H1 (cell line): ENCODE measurements at regions not wholly inside any gene's neighbourhood (a gene's known extent, or its start where the extent isn't known, plus 50 kb on each side); places are given as distances from the start of the nearest gene placed in this dataset.

Experiments
- CTCF ChIA-PET: fragments of 300-600 bp; sonication (Branson Sonifier 250); formaldehyde crosslinking; loops from one replicate; lab custom pipeline; 2021; ENCODE audit not compliant: partially characterized antibody; lab: Charles Lee
- POLR2A ChIA-PET: fragments of 300-600 bp; sonication (Branson Sonifier 250); formaldehyde crosslinking; loops from one replicate; lab custom pipeline; 2021; ENCODE audit warnings: inconsistent platforms; ENCODE audit not compliant: partially characterized antibody; lab: Charles Lee
- DNase-seq, 2 experiments: peaks; one replicate each; pipeline versions ENCODE4 v3.0.0 to v3.0.0-alpha.2; 2010 to 2022; ENCODE audit warnings: low spot score in 2 of 2, low read depth in 1 of 2, mixed read lengths in 1 of 2
- FAIRE-seq: peaks from 2 replicates; lab custom pipeline; 2011; peaks lifted over from hg19 to GRCh38; lab: Jason Lieb, UNC
- H2AFZ ChIP-seq: 2 replicates; pipeline ENCODE4 v1.8.1; 2012; ENCODE audit warnings: low read length, inconsistent platforms
- H2AK5ac ChIP-seq: 2 replicates; pipeline ENCODE4 v1.6.1; 2013; ENCODE audit warnings: low read depth, low read length
- H2BK120ac ChIP-seq: replicated peaks from 2 replicates; pipeline ENCODE3; 2013; ENCODE audit warnings: low read depth, low read length, inconsistent platforms
- H2BK12ac ChIP-seq: 2 replicates; pipeline ENCODE4 v1.6.1; 2013; ENCODE audit warnings: low read depth, low read length
- H2BK15ac ChIP-seq: 2 replicates; pipeline ENCODE4 v1.6.1; 2013; ENCODE audit warnings: low read length
- H2BK20ac ChIP-seq: 2 replicates; pipeline ENCODE4 v1.6.1; 2013; ENCODE audit warnings: low read length
- H2BK5ac ChIP-seq: 2 replicates; pipeline ENCODE4 v1.6.1; 2013; ENCODE audit warnings: low read depth, low read length
- H3K14ac ChIP-seq: 2 replicates; pipeline ENCODE4 v1.6.1; 2013; ENCODE audit warnings: inconsistent platforms; ENCODE audit not compliant: insufficient read length
- H3K18ac ChIP-seq: 2 replicates; pipeline ENCODE4 v1.6.1; 2013; ENCODE audit warnings: low read length; ENCODE audit errors: extremely low read depth
- H3K23ac ChIP-seq: 2 replicates; pipeline ENCODE4 v1.6.1; 2013; ENCODE audit warnings: inconsistent platforms; ENCODE audit not compliant: insufficient read length
- H3K23me2 ChIP-seq: 2 replicates; pipeline ENCODE4 v1.6.1; 2013; ENCODE audit warnings: low read depth, low read length
- H3K27ac ChIP-seq: 2 replicates; pipeline ENCODE4 v1.6.1; 2011; ENCODE audit warnings: low read depth, low read length, inconsistent platforms
- H3K27me3 ChIP-seq, 4 experiments: replicated peaks in 1 of 4; 1 replicate in 1 of 4; 2 replicates in 3 of 4; pipeline versions ENCODE4 v1.6.1 to v1.8.1; 2011 to 2013; ENCODE audit warnings: low read length in 3 of 4, mild to moderate bottlenecking in 3 of 4, inconsistent platforms in 2 of 4, mixed read lengths in 2 of 4, moderate library complexity in 1 of 4; ENCODE audit not compliant: control insufficient read depth in 3 of 4, insufficient read depth in 3 of 4; ENCODE audit errors: extremely low read depth in 1 of 4
- H3K36me3 ChIP-seq, 4 experiments: 2 replicates each; pipeline versions ENCODE4 v1.6.1 to v1.8.1; 2011 to 2013; ENCODE audit warnings: mild to moderate bottlenecking in 4 of 4, low read length in 3 of 4, moderate library complexity in 2 of 4, control low read depth in 1 of 4, inconsistent platforms in 1 of 4; ENCODE audit not compliant: insufficient read depth in 4 of 4, control insufficient read depth in 2 of 4
- H3K4ac ChIP-seq: replicated peaks from 2 replicates; pipeline ENCODE3; 2013; ENCODE audit warnings: low read length, low read depth, mixed read lengths, inconsistent platforms; ENCODE audit not compliant: insufficient read length
- H3K4me1 ChIP-seq, 4 experiments: replicated peaks in 1 of 4; 1 replicate in 1 of 4; 2 replicates in 3 of 4; pipeline versions ENCODE4 v1.6.1 to v1.8.1; 2011 to 2013; ENCODE audit warnings: low read length in 3 of 4, inconsistent platforms in 2 of 4, mixed read lengths in 1 of 4; ENCODE audit not compliant: insufficient read depth in 4 of 4, control insufficient read depth in 3 of 4
- H3K4me2 ChIP-seq, 2 experiments: 2 replicates each; pipeline versions ENCODE4 v1.6.1 to v1.8.1; 2011 to 2013; ENCODE audit warnings: low read depth in 2 of 2, low read length in 2 of 2, control low read depth in 1 of 2, inconsistent platforms in 1 of 2, mild to moderate bottlenecking in 1 of 2; ENCODE audit not compliant: insufficient read depth in 1 of 2
- H3K4me3 ChIP-seq, 4 experiments: fragments of 200-600, 300-600 bp in 1 of 4; sonication (generic), shearing (Covaris generic), sonication (Bioruptor Twin) in 1 of 4; 2 replicates each; pipeline versions ENCODE4 v1.5.1 to v1.8.1; 2011 to 2016; ENCODE audit warnings: low read length in 4 of 4, low read depth in 3 of 4, control low read depth in 2 of 4, inconsistent platforms in 2 of 4, mild to moderate bottlenecking in 2 of 4, mixed read lengths in 1 of 4, moderate library complexity in 1 of 4; ENCODE audit not compliant: insufficient read depth in 2 of 4; ENCODE audit errors: extremely low read depth in 1 of 4
- H3K56ac ChIP-seq: replicated peaks from 2 replicates; pipeline ENCODE3; 2013; ENCODE audit warnings: low read depth, mild to moderate bottlenecking, mixed read lengths, low read length, inconsistent platforms; ENCODE audit not compliant: insufficient read length
- H3K79me1 ChIP-seq: 2 replicates; pipeline ENCODE4 v1.6.1; 2013; ENCODE audit warnings: low read depth, low read length, control low read depth
- H3K79me2 ChIP-seq, 2 experiments: 2 replicates each; pipeline versions ENCODE4 v1.6.1 to v1.8.1; 2012 to 2013; ENCODE audit warnings: low read length in 2 of 2, mild to moderate bottlenecking in 2 of 2, inconsistent platforms in 1 of 2; ENCODE audit not compliant: insufficient read depth in 2 of 2, control insufficient read depth in 1 of 2
- H3K9ac ChIP-seq, 4 experiments: replicated peaks in 1 of 4; 1 replicate in 1 of 4; 2 replicates in 3 of 4; pipeline versions ENCODE4 v1.6.1 to v1.8.1; 2011 to 2013; ENCODE audit warnings: low read depth in 3 of 4, low read length in 3 of 4, control low read depth in 2 of 4, mild to moderate bottlenecking in 2 of 4, moderate library complexity in 2 of 4, inconsistent platforms in 1 of 4; ENCODE audit errors: extremely low read depth in 1 of 4
- H3K9me3 ChIP-seq, 2 experiments: 2 replicates each; pipeline versions ENCODE4 v1.6.1 to v1.8.1; 2012 to 2013; ENCODE audit warnings: mild to moderate bottlenecking in 2 of 2, moderate library complexity in 2 of 2, control low read depth in 1 of 2, inconsistent platforms in 1 of 2, low read depth in 1 of 2, low read length in 1 of 2, mixed read lengths in 1 of 2; ENCODE audit not compliant: insufficient read depth in 2 of 2
- H4K20me1 ChIP-seq, 2 experiments: replicated peaks in 1 of 2; 2 replicates each; pipeline versions ENCODE3 to v1.8.1; 2011 to 2013; ENCODE audit warnings: inconsistent platforms in 2 of 2, low read length in 2 of 2, mild to moderate bottlenecking in 1 of 2; ENCODE audit not compliant: insufficient read depth in 2 of 2, control insufficient read depth in 1 of 2
- H4K5ac ChIP-seq: 2 replicates; pipeline ENCODE4 v1.6.1; 2013; ENCODE audit warnings: low read length, low read depth, mixed read lengths, inconsistent platforms; ENCODE audit not compliant: insufficient read length
- H4K8ac ChIP-seq: 2 replicates; pipeline ENCODE4 v1.8.0; 2013; ENCODE audit warnings: mild to moderate bottlenecking, moderate library complexity, low read length, inconsistent platforms; ENCODE audit not compliant: insufficient read depth; ENCODE audit errors: extremely low read depth
- H4K91ac ChIP-seq: replicated peaks from 2 replicates; pipeline ENCODE3; 2013; ENCODE audit warnings: low read length, mixed read lengths, inconsistent platforms; ENCODE audit not compliant: insufficient read length
- BRCA1 ChIP-seq: IDR thresholded peaks from 2 replicates; pipeline ENCODE4 v1.6.1; 2012; ENCODE audit warnings: low read depth, low read length, improper control_type of control experiment
- CEBPB ChIP-seq: IDR thresholded peaks from 2 replicates; pipeline ENCODE4 v1.6.1; 2012; ENCODE audit warnings: low read depth, low read length
- FOSL1 ChIP-seq: IDR thresholded peaks from 2 replicates; pipeline ENCODE4 v1.6.1; 2011; ENCODE audit warnings: mild to moderate bottlenecking, low read depth, low read length, moderate library complexity; ENCODE audit not compliant: insufficient read depth
- KDM1A ChIP-seq: fragments of 200-600, 300-600 bp; sonication (generic); IDR thresholded peaks from 2 replicates; pipeline ENCODE4 v1.7.1; 2016; ENCODE audit warnings: mild to moderate bottlenecking, low read length, borderline replicate concordance
- KDM4A ChIP-seq: IDR thresholded peaks from one replicate; pipeline ENCODE4 v1.7.1; 2012; ENCODE audit warnings: low read depth, mild to moderate bottlenecking, moderate library complexity, low read length, inconsistent platforms; ENCODE audit not compliant: severe bottlenecking
- RNF2 ChIP-seq: fragments of 200-900, 300-1000 bp; sonication (generic); IDR thresholded peaks from 2 replicates; pipeline ENCODE4 v1.7.1; 2016; ENCODE audit warnings: borderline replicate concordance, low read depth, mild to moderate bottlenecking, antibody characterized with exemption, low read length; ENCODE audit not compliant: poor library complexity, severe bottlenecking; ENCODE audit errors: missing control alignments
- SIN3A ChIP-seq, 2 experiments: IDR thresholded peaks in 1 of 2; conservative IDR thresholded peaks in 1 of 2; 2 replicates each; pipeline ENCODE4 v1.6.1; 2011 to 2012; ENCODE audit warnings: low read length in 2 of 2, improper control_type of control experiment in 1 of 2, low read depth in 1 of 2, mild to moderate bottlenecking in 1 of 2
- SUZ12 ChIP-seq: fragments of 200-600 bp; sonication (generic); IDR thresholded peaks from 2 replicates; pipeline ENCODE4 v1.6.1; 2012; ENCODE audit warnings: mild to moderate bottlenecking, inconsistent platforms, low read length, moderate library complexity, mixed read lengths
- TEAD4 ChIP-seq: IDR thresholded peaks from 2 replicates; pipeline ENCODE4 v1.6.1; 2012; ENCODE audit warnings: low read depth, low read length, inconsistent platforms, mixed read lengths
- WGBS, 2 experiments: shearing (Covaris generic) in 1 of 2; methylation state at CpG; one replicate each; pipeline versions ENCODE4 v1.1.6 to v1.1.7; 2013 to 2015; ENCODE audit warnings: low lambda C conversion rate in 2 of 2, mixed read lengths in 2 of 2, inconsistent platforms in 1 of 2, low coverage in 1 of 2, missing lambda C conversion rate in 1 of 2; ENCODE audit not compliant: insufficient replicate concordance in 2 of 2, insufficient coverage in 1 of 2, insufficient read length in 1 of 2; ENCODE audit errors: extremely low coverage in 1 of 2, missing lambda C conversion rate in 1 of 2; 5-methylcytosine and 5-hydroxymethylcytosine counted together
- TF ChIP-seq, protein P1 (sequence below): IDR thresholded peaks from 2 replicates; pipeline ENCODE4 v1.6.1; 2012; ENCODE audit warnings: low read length, inconsistent platforms
- TF ChIP-seq, protein P2 (sequence below): IDR thresholded peaks from 2 replicates; pipeline ENCODE4 v1.6.1; 2012; ENCODE audit warnings: inconsistent platforms

DNA sequence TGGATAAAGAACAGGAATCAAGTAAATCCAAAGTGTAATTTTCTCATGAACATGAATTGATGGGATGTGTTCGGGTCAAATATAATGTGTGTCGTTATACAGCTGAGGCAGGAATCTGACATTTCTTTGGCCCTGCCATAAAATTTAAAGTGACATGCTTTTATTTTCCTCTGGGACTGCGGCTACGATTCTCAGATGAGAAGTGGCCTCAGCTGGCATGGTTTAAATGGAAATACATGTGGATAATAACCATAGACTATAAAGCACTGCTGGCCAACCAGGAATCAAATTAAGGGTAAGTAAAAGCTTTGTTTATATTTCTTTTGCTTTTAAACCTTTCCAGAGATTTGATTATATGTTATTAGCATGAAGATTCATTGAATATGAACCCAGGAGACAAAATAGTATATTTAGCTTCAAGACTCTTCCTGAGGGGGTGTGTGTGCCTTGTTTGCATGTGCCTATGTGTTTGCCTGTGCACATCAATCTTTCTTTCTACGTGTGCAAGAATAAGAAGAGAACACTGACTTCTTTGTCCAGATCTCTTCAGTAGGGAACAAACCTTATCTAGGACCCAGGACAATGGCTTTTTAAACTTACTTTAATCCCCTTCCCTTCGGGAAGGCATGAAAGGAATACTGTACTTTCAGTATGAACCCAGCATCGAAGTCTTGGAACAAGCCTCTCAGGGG is 629.0 kb upstream of the PFKP start:
- H3K4me3 ChIP-seq: no peak overlapping the region
- H3K79me1 ChIP-seq: no peaks in the 10 kb centered on the region
- H4K8ac ChIP-seq: no peak overlapping the region
- no peak overlapping the region for H2AFZ ChIP-seq
- H3K9ac ChIP-seq: no peak overlapping the region
- H3K36me3 ChIP-seq: peaks cover 0 to 3% (median 0%) of the 10 kb centered on the region in 4 experiments; a peak in 1 of 8 replicates
- no peak overlapping the region for H3K18ac ChIP-seq
- H3K23me2 ChIP-seq: no peaks in the 10 kb centered on the region
- no peak overlapping the region for H2BK5ac ChIP-seq
- no peaks in the 10 kb centered on the region for H3K4me1 ChIP-seq
- H3K27me3 ChIP-seq: no peaks in the 10 kb centered on the region
- no peak overlapping the region for H3K23ac ChIP-seq
- H2AK5ac ChIP-seq: no peak overlapping the region
- no peak overlapping the region for H3K4me2 ChIP-seq
- no peak overlapping the region for H2BK20ac ChIP-seq
- ChIA-PET POLR2A (no interaction called here), CTCF (no interaction called here)
- no peak overlapping the region for H3K27ac ChIP-seq
- H3K56ac ChIP-seq: no peak overlapping the region
- no peak overlapping the region for H3K4ac ChIP-seq
- H3K9me3 ChIP-seq: peaks cover 10 to 11% of the 10 kb centered on the region in 2 experiments; a peak in 3 of 4 replicates
- H2BK120ac ChIP-seq: no peak overlapping the region
- H4K20me1 ChIP-seq: no peaks in the 10 kb centered on the region
- WGBS, 2 experiments: 92% methylated on average over 7 of the region's 7 CpGs; no CpG with 5 or more reads in 1 of the 2 experiments
- H2BK12ac ChIP-seq: no peak overlapping the region
- no peak for DNase-seq
- H3K14ac ChIP-seq: no peak overlapping the region
- H2BK15ac ChIP-seq: no peak overlapping the region
- H4K5ac ChIP-seq: no peak overlapping the region
- no peak for FAIRE-seq
- no peak overlapping the region for H4K91ac ChIP-seq
- no peaks in the 10 kb centered on the region for H3K79me2 ChIP-seq
- TF ChIP-seq, protein P1, sequence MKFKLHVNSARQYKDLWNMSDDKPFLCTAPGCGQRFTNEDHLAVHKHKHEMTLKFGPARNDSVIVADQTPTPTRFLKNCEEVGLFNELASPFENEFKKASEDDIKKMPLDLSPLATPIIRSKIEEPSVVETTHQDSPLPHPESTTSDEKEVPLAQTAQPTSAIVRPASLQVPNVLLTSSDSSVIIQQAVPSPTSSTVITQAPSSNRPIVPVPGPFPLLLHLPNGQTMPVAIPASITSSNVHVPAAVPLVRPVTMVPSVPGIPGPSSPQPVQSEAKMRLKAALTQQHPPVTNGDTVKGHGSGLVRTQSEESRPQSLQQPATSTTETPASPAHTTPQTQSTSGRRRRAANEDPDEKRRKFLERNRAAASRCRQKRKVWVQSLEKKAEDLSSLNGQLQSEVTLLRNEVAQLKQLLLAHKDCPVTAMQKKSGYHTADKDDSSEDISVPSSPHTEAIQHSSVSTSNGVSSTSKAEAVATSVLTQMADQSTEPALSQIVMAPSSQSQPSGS: no peak
- TF ChIP-seq, protein P2, sequence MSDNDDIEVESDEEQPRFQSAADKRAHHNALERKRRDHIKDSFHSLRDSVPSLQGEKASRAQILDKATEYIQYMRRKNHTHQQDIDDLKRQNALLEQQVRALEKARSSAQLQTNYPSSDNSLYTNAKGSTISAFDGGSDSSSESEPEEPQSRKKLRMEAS: no peak
- no peak for TF ChIP-seq KDM4A
- no peak for TF ChIP-seq SIN3A (conservative IDR thresholded peaks at IDR 0.05 in 1 of 2, IDR thresholded peaks at IDR 0.05 in 1 of 2; ENCODE audit: low read depth in 1 of 2, low read length in 2 of 2)
- TF ChIP-seq KDM1A: no peak
- TF ChIP-seq SUZ12: no peak
- no peak for TF ChIP-seq TEAD4
- no peak for TF ChIP-seq RNF2
- no peak for TF ChIP-seq FOSL1
- no peak for TF ChIP-seq CEBPB
- no peak for TF ChIP-seq BRCA1
